22Rv1 (cell line): ENCODE measurements at regions not wholly inside any gene's neighbourhood (a gene's known extent, or its start where the extent isn't known, plus 50 kb on each side); places are given as distances from the start of the nearest gene placed in this dataset.

Experiments used
- ZFX ChIP-seq: fragments of 450-650 bp; IDR thresholded peaks from 2 replicates; pipeline ENCODE4 v1.6.1; 2017; ENCODE audit warnings: antibody characterized with exemption, borderline replicate concordance
- TF ChIP-seq, protein P1 (sequence below): fragments of 450-650 bp; IDR thresholded peaks from 2 replicates; pipeline ENCODE4 v1.5.1; 2017; ENCODE audit warnings: mild to moderate bottlenecking

DNA sequence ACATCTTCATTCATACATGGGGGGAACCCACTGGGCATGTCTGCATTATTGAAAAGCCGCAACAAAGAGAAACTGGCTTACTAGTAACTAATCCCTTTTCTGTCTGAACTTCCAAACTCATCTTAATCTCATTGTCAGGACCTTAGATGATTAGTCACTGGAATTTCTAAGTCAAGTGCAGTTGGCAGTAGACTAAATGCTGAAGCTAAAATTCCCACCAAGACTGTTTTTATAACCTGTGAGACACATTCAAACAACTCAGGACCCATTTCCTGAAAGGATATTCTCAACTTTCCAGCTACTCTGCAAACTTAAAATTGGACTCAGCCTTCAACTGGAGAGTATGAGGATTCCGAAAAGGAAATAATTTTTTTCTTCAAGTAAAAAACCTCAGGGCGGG lies 94.8 kb upstream of the SCAF8 start:
- TF ChIP-seq, protein P1, sequence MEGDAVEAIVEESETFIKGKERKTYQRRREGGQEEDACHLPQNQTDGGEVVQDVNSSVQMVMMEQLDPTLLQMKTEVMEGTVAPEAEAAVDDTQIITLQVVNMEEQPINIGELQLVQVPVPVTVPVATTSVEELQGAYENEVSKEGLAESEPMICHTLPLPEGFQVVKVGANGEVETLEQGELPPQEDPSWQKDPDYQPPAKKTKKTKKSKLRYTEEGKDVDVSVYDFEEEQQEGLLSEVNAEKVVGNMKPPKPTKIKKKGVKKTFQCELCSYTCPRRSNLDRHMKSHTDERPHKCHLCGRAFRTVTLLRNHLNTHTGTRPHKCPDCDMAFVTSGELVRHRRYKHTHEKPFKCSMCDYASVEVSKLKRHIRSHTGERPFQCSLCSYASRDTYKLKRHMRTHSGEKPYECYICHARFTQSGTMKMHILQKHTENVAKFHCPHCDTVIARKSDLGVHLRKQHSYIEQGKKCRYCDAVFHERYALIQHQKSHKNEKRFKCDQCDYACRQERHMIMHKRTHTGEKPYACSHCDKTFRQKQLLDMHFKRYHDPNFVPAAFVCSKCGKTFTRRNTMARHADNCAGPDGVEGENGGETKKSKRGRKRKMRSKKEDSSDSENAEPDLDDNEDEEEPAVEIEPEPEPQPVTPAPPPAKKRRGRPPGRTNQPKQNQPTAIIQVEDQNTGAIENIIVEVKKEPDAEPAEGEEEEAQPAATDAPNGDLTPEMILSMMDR, result no peak
- TF ChIP-seq ZFX, result no peak
